ENCODE measurements at regions not wholly inside any gene's neighbourhood (a gene's known extent, or its start where the extent isn't known, plus 50 kb on each side); places are given as distances from the start of the nearest gene placed in this dataset.
"Not testable (repeated sequence)": the region's sequence is repeated elsewhere in the genome, so short reads cannot be mapped to it uniquely, and the experiment has no call there.

GRCh38 chr6:11386726-11387125 is 150.8 kb upstream of the TMEM170B start:
- no peak for DNase-seq (ENCODE audit: low read depth)

- DNase-seq (ENCODE audit: low read depth): no peak
Measured at GRCh38 chr6:11386323-11386722, 151.2 kb upstream of the TMEM170B start.

GRCh38 chr6:11384531-11385309 is 152.3 kb upstream of the NEDD9 start:
- peak; percentile 70 for DNase-seq (ENCODE audit: low read depth)

GRCh38 chr6:11381801-11382513 is 149.5 kb upstream of the NEDD9 start:
- DNase-seq (ENCODE audit: low read depth): no peak

GRCh38 chr6:11380969-11381744 is 148.7 kb upstream of the NEDD9 start:
- DNase-seq (ENCODE audit: low read depth): no peak

- DNase-seq (ENCODE audit: low read depth): no peak
Measured at GRCh38 chr6:11380549-11380948, 148.1 kb upstream of the NEDD9 start.

- no peak for DNase-seq (ENCODE audit: low read depth)
Measured at GRCh38 chr6:11379805-11380204, 147.3 kb upstream of the NEDD9 start.

- DNase-seq (ENCODE audit: low read depth): no peak
Measured at GRCh38 chr6:11378639-11379038, 146.2 kb upstream of the NEDD9 start.

GRCh38 chr6:11374036-11375010 is 141.9 kb upstream of the NEDD9 start:
- no peak for DNase-seq (ENCODE audit: low read depth)

- DNase-seq (ENCODE audit: low read depth): no peak
Measured at GRCh38 chr6:11373208-11373607, 140.7 kb upstream of the NEDD9 start.

GRCh38 chr6:11372186-11372790 is 139.8 kb upstream of the NEDD9 start:
- DNase-seq (ENCODE audit: low read depth): not testable (repeated sequence)

- no peak for DNase-seq (ENCODE audit: low read depth)
Measured at GRCh38 chr6:11370191-11371018, 137.9 kb upstream of the NEDD9 start.

- no peak for DNase-seq (ENCODE audit: low read depth)
Measured at GRCh38 chr6:11368760-11369159, 136.3 kb upstream of the NEDD9 start.

- no peak for DNase-seq (ENCODE audit: low read depth)
Measured at GRCh38 chr6:11368264-11368663, 135.8 kb upstream of the NEDD9 start.

GRCh38 chr6:11367638-11368199 is 135.3 kb upstream of the NEDD9 start:
- DNase-seq (ENCODE audit: low read depth): no peak

- DNase-seq (ENCODE audit: low read depth): no peak
Measured at GRCh38 chr6:11366934-11367637, 134.6 kb upstream of the NEDD9 start.

GRCh38 chr6:11366183-11366933 is 133.9 kb upstream of the NEDD9 start:
- no peak for DNase-seq (ENCODE audit: low read depth)

- no peak for DNase-seq (ENCODE audit: low read depth)
Measured at GRCh38 chr6:11364971-11365397, 132.5 kb upstream of the NEDD9 start.

All from myocyte (in vitro differentiated cells).